ENCODE measurements at regions not wholly inside any gene's neighbourhood (a gene's known extent, or its start where the extent isn't known, plus 50 kb on each side); places are given as distances from the start of the nearest gene placed in this dataset.

- Histone ChIP-seq H3K9me1 (replicated peaks; ENCODE audit: control insufficient read depth, extremely low read depth, insufficient read depth, low read length) (no peaks in the 10 kb centered on the region), H2AFZ (ENCODE audit: low read depth, low read length) (no peak overlapping the region), H3K27me3 (ENCODE audit: control insufficient read depth in 2 of 2, insufficient read depth in 2 of 2, low read length in 2 of 2) (peaks cover 0 to 6% of the 10 kb centered on the region in 2 experiments), H3K36me3 (ENCODE audit: control insufficient read depth in 2 of 2, extremely low read depth in 1 of 2, insufficient read depth in 2 of 2, low read length in 2 of 2) (no peaks in the 10 kb centered on the region), H4K20me1 (replicated peaks; ENCODE audit: control insufficient read depth, extremely low read depth, insufficient read depth, low read length) (no peaks in the 10 kb centered on the region), H3K4me2 (ENCODE audit: insufficient read depth, low read length) (no peak overlapping the region), H3K79me2 (ENCODE audit: control insufficient read depth, insufficient read depth, low read length) (no peaks in the 10 kb centered on the region), H3K9me3 (replicated peaks; ENCODE audit: control insufficient read depth, insufficient read depth, low read length) (no peaks in the 10 kb centered on the region), H3K9ac (replicated peaks; ENCODE audit: extremely low read depth, insufficient read depth, low read length) (no peak overlapping the region), H3K4me3 (replicated peaks in 1 of 3; ENCODE audit: insufficient read depth in 1 of 3, low read depth in 1 of 3, low read length in 3 of 3) (no peak overlapping the region), H3K4me1 (ENCODE audit: control insufficient read depth, extremely low read depth, insufficient read depth, low read length) (no peaks in the 10 kb centered on the region), H3K27ac (ENCODE audit: insufficient read depth, low read depth, low read length) (no peak overlapping the region)
- no peak for DNase-seq (ENCODE audit: low read depth, low spot score)
- TF ChIP-seq JUN (IDR thresholded peaks at IDR 0.05; ENCODE audit: borderline replicate concordance, insufficient read depth, insufficient read length, low read depth): no peak
- no peak for TF ChIP-seq CTCF (IDR thresholded peaks at IDR 0.05; ENCODE audit: extremely low read depth in 1 of 2, insufficient read depth in 1 of 2, low read depth in 1 of 2, low read length in 2 of 2)
- no peak for TF ChIP-seq MYC (IDR thresholded peaks at IDR 0.05; ENCODE audit: low read depth, low read length)
- TF ChIP-seq POLR2A (IDR thresholded peaks at IDR 0.05; ENCODE audit: low read depth, low read length): no peak
- no peak for TF ChIP-seq FOS (IDR thresholded peaks at IDR 0.05; ENCODE audit: borderline replicate concordance, insufficient read depth, low read length)
- no peak for TF ChIP-seq EZH2 (IDR thresholded peaks at IDR 0.05; ENCODE audit: borderline replicate concordance, low read depth, low read length, severe bottlenecking)
- TF ChIP-seq MAX (IDR thresholded peaks at IDR 0.05; ENCODE audit: insufficient read depth, insufficient read length): no peak
- no peak for TF ChIP-seq GATA2 (IDR thresholded peaks at IDR 0.05; ENCODE audit: insufficient read depth, insufficient read length, low read depth, low read length)
- TF ChIP-seq POLR2AphosphoS5 (IDR thresholded peaks at IDR 0.05; ENCODE audit: insufficient read depth, low read depth, low read length): no peak
- CTCF ChIA-PET: interaction anchor here (2.6 to 9.3 kb wide), 4 partner anchors 7 to 312 kb away, joined by 8 to 875 read pairs (median 288); no protein-coding TSS in a partner anchor
- FAIRE-seq: no peak
- BruUV-seq (replicated peaks): no TSS peak
- POLR2A ChIA-PET: no interaction called here
- dilution Hi-C loops (cut with MboI; ENCODE audit: extremely low pct_ligation_motif_present, low sequenced_read_pairs) (loop anchor here (25.0 kb wide), 1 partner anchor 269 kb away; no protein-coding TSS in a partner anchor), intact Hi-C loops (cut with micrococcal nuclease) (no loop called here)
Observed at GRCh38 chr2:224281374-224281773, 120.5 kb downstream of the FAM124B start.

Data from endothelial cell of umbilical vein (primary cell).